Stimulated activated CD8-positive, alpha-beta memory T cell treated with anti-CD3 and anti-CD28 coated beads, Interleukin-12 subunit alpha, Interleukin-12 subunit beta, amount 100 ng/mL, for 24 hours (primary cell): ENCODE measurements at regions not wholly inside any gene's neighbourhood (a gene's known extent, or its start where the extent isn't known, plus 50 kb on each side); places are given as distances from the start of the nearest gene placed in this dataset.
"Not testable (repeated sequence)": the region's sequence is repeated elsewhere in the genome, so short reads cannot be mapped to it uniquely, and the experiment has no call there.

Source experiments
- DNase-seq: peaks from one replicate; pipeline ENCODE4 v3.0.0-alpha.2; 2020; ENCODE audit errors: extremely low read depth

GRCh38 chr1:47683401-47683800, 245.6 kb downstream of the FOXD2 start:
- no peak for DNase-seq

- no peak for DNase-seq
Measured at GRCh38 chr1:47684518-47684917, 246.7 kb downstream of the FOXD2 start.

- DNase-seq: no peak
Measured at GRCh38 chr1:47684964-47685762, 247.3 kb downstream of the FOXD2 start.

GRCh38 chr1:47685763-47686066, 247.9 kb downstream of the FOXD2 start:
- DNase-seq: no peak

GRCh38 chr1:47686731-47687630, 249.1 kb downstream of the FOXD2 start:
- DNase-seq: no peak

GRCh38 chr1:47687631-47688460, 250.0 kb downstream of the FOXD2 start:
- no peak for DNase-seq

GRCh38 chr1:47688461-47689296, 250.8 kb downstream of the FOXD2 start:
- no peak for DNase-seq

- no peak for DNase-seq
Measured at GRCh38 chr1:47689894-47690293, 252.1 kb downstream of the FOXD2 start.

- DNase-seq: no peak
Measured at GRCh38 chr1:47690341-47691250, 252.8 kb downstream of the FOXD2 start.

GRCh38 chr1:47691293-47691692, 253.4 kb downstream of the FOXD2 start:
- DNase-seq: not testable (repeated sequence)

GRCh38 chr1:47692196-47692595, 254.4 kb downstream of the FOXD2 start:
- no peak for DNase-seq

GRCh38 chr1:47693115-47693514, 255.3 kb downstream of the FOXD2 start:
- no peak for DNase-seq

- no peak for DNase-seq
Measured at GRCh38 chr1:47694011-47694890, 256.4 kb downstream of the FOXD2 start.

GRCh38 chr1:47696404-47696736, 258.5 kb downstream of the FOXD2 start:
- no peak for DNase-seq

- DNase-seq: no peak
Measured at GRCh38 chr1:47696737-47697441, 259.0 kb downstream of the FOXD2 start.

- DNase-seq: no peak
Measured at GRCh38 chr1:47697616-47698335, 259.9 kb downstream of the FOXD2 start.

GRCh38 chr1:47699492-47700235, 261.8 kb downstream of the FOXD2 start:
- DNase-seq: no peak
